ENCODE measurements at regions not wholly inside any gene's neighbourhood (a gene's known extent, or its start where the extent isn't known, plus 50 kb on each side); places are given as distances from the start of the nearest gene placed in this dataset.

- TF ChIP-seq CTCF (IDR thresholded peaks at IDR 0.05) (no peak), POLR2AphosphoS5 (IDR thresholded peaks at IDR 0.05; ENCODE audit: low read depth, low read length) (no peak), REST (IDR thresholded peaks at IDR 0.05; ENCODE audit: insufficient read depth in 1 of 2, low read depth in 2 of 2, low read length in 1 of 2) (no peak), SIN3A (IDR thresholded peaks at IDR 0.05; ENCODE audit: borderline replicate concordance, insufficient read depth, low read depth, low read length) (no peak)
These were observed 326.8 kb upstream of the IRX1 start for GRCh38 chr5:3268760-3269330.

Data from Panc1 (cell line).